ENCODE measurements at regions not wholly inside any gene's neighbourhood (a gene's known extent, or its start where the extent isn't known, plus 50 kb on each side); places are given as distances from the start of the nearest gene placed in this dataset.

DNA sequence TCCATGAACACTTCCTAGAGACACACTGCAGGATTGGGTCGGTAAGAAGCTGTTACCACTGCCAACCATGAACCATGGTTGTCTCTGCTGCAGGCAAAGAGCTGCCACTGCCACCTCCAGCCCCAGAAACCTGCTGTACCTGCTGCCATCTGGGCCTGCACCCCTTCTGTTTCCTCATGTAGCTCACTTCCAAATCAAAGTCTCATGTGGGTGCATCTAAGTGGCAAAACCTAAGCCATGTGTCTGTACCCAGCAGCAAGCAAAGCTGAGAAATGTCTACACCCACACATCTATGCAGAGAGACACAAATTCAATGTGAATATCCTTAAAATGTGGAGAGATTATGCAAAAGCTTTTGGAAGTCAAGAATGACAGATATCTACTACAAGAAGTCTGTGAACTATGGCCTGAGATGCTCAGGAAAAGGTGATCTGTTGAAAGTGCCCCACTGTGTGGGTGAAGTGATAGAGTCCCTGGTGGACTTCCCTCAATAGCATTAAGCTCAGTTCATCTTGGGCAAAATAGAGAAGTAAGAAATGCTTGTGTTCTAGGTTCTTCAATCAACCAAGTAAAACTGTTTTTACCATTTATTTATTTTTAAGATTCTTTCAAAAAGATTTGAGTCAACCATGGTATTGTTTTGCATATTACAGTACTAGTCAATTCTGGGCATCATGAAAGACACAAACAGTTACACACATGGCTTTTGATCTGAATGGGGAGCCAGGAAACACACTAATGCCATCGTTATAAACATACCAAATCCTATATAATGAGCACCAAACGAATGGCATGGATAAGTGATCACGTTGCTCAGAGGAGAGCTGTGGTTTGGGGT, 64.4 kb downstream of the FOS start:
- no peak overlapping the region for H3K27ac ChIP-seq
- no peak for TF ChIP-seq ZFX (IDR thresholded peaks at IDR 0.05)
- TF ChIP-seq, protein P1, sequence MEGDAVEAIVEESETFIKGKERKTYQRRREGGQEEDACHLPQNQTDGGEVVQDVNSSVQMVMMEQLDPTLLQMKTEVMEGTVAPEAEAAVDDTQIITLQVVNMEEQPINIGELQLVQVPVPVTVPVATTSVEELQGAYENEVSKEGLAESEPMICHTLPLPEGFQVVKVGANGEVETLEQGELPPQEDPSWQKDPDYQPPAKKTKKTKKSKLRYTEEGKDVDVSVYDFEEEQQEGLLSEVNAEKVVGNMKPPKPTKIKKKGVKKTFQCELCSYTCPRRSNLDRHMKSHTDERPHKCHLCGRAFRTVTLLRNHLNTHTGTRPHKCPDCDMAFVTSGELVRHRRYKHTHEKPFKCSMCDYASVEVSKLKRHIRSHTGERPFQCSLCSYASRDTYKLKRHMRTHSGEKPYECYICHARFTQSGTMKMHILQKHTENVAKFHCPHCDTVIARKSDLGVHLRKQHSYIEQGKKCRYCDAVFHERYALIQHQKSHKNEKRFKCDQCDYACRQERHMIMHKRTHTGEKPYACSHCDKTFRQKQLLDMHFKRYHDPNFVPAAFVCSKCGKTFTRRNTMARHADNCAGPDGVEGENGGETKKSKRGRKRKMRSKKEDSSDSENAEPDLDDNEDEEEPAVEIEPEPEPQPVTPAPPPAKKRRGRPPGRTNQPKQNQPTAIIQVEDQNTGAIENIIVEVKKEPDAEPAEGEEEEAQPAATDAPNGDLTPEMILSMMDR (conservative IDR thresholded peaks at IDR 0.05): no peak

DNA sequence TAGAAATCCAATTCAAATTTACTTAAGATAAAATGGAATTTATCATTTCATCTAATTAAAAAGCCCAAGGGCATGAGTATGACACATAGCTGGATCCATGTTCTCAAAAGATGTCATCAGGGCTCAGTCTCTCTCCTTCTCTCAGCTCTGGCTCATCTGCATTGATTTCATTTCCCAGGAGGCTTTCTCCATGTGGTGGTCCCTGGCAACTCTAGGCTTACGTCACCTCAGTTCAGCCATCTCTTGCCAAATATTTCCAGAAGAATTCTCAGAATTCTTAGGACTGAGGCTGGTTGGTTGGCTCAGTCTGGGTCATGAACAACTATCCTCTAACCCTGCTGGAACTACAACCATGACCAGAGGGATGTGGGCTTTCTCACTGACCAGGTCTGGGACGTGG, 65.3 kb downstream of the FOS start:
- TF ChIP-seq, protein P1 (conservative IDR thresholded peaks at IDR 0.05): no peak
- no peak for TF ChIP-seq ZFX (IDR thresholded peaks at IDR 0.05)
- no peak overlapping the region for H3K27ac ChIP-seq

DNA sequence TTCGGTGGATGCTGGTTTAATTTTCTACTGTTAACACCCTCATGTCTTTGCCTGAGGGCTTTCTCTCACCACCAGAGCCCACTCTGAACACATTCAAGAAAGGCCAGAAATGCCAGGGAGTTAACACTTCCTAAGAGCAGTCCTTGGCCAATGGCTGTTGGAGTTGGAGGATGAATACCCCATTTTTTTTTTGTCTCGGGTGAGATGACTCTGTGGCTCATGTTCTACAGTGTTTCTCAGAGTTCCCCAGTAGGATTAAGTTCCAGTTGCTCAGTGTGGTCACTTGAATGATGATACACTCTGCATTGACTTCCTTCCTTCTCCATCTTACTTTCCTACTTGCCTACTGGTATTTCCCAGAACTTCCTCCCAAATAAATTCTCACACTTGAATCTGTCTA, 65.8 kb downstream of the FOS start:
- no peak overlapping the region for H3K27ac ChIP-seq
- TF ChIP-seq, protein P1 (conservative IDR thresholded peaks at IDR 0.05): no peak
- TF ChIP-seq ZFX (IDR thresholded peaks at IDR 0.05): no peak

DNA sequence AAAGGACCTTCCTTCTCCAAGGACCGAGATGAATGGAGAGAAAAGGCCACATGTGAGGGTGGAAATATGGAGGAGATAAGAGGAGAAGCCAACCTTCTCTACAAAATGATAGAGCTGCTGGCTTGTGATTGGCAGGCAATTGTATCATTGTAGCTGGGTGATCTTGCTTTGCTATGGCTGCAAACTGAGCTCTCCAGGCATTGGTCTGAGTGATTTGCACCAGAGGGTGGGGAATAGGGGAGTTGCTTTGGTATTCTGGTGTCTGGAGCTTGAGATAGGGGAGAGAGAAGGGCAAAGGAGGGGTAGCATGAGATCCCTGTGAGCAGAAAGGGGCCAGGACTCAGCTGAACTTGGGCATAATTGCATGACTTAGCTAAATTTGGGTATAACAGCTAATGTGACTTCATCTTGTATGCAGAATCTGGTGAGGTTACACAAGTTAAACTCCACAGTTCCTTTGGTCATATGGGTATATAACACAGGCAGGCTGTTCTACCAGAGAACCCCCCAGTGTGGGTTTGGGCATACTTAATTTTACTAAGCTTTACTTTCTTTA, 72.0 kb downstream of the FOS start:
- H3K27ac ChIP-seq: no peak overlapping the region
- TF ChIP-seq, protein P1 (conservative IDR thresholded peaks at IDR 0.05): no peak
- TF ChIP-seq ZFX (IDR thresholded peaks at IDR 0.05): no peak

DNA sequence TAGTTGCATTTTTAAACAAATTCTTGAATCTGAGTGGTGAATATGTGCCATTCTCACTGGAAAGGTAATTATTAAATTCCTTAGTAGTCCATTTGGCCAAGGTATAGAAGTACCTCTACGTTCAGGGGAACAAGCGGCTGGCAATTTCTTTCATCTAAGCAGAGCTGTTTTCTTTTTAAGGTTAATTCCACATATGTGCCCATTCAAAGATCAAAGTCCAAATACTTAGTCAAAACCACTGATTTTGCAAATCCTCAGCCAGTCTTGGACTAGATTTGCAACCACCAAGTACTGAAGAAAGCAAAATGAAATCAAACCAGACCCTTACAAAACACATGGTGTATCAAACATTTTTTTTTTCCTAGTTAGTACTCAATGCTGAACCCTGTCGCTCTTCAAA, 68.7 kb upstream of the JDP2 start:
- TF ChIP-seq ZFX (IDR thresholded peaks at IDR 0.05): no peak
- TF ChIP-seq, protein P1 (conservative IDR thresholded peaks at IDR 0.05): no peak
- H3K27ac ChIP-seq: no peak overlapping the region

DNA sequence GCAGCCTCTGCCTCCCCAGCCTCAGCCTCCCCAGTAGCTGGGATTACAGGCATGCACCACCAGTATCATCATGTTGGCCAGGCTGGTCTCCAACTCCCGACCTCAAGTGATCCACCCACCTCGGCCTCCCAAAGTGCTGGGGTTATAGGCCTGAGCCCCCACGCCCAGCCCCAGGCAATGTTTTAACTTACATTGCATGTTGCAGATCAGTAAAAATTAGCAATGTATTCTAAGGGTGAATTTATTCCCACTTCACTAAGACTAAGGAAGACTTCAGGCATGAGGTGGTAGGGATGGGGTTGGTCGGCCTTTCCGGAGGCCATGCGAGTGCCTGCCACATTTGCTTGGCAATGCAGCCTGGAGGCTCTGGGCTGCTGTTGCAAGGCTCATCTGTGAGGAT, 66.8 kb upstream of the JDP2 start:
- TF ChIP-seq, protein P1 (conservative IDR thresholded peaks at IDR 0.05): no peak
- TF ChIP-seq ZFX (IDR thresholded peaks at IDR 0.05): no peak
- H3K27ac ChIP-seq: no peak overlapping the region

DNA sequence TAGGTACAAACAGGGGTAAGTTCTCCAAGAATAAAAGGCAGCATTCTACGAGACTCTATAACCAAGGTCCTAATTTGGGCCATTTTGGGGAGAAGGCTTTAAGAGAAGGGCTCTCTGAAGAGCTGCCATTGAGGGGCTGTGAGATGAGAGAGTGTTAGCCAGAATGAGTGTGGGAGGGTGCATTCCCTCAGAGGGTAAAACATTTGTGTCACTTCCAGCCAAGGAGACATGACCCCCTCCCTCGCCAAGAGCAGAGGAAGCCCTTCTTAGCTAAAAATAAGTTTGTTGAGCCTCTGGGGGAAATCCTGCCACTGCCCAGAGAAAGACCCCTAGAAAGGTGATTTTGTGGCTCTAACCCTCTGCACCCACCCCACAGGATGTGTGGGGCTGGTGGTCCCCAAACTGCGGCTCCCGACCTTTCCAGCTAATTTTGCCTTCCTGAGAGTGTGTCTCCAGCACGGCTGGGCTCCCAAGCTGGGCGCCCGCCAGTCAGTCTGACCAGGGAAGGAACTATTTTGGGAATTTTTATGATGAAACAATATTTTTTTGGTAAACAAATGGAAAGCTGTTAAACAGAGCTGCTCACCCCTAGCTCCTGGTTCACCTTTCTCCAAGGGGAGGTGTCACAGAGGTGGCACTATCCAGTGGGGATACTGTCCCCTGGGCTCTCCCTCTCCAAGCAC, 65.9 kb upstream of the JDP2 start:
- TF ChIP-seq ZFX (IDR thresholded peaks at IDR 0.05): no peak
- TF ChIP-seq, protein P1 (conservative IDR thresholded peaks at IDR 0.05): no peak
- H3K27ac ChIP-seq: no peak overlapping the region

Data from C4-2B (cell line).